ENCODE measurements at regions not wholly inside any gene's neighbourhood (a gene's known extent, or its start where the extent isn't known, plus 50 kb on each side); places are given as distances from the start of the nearest gene placed in this dataset.

DNA sequence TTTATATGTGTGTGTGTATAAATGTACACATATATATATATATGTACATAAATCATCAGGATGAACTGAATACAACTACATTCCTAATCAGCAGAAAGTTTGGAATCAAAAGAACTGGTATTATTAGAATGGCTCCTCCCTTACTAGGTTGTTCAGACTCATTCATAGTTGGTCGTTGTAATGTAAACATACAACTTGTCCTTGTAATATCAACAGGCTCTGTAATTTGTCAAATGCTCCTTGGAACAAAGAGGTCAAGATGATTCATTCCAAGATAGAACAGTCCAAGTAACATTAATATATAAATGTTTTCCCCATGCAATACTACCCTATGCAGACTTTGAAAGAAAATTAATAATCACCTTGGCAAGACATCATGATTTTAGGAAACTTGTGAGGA, 351.4 kb upstream of the SMIM31 start:
- ChIA-PET CTCF (no interaction called here), POLR2A (no interaction called here)
- intact Hi-C loops (cut with micrococcal nuclease), result no loop called here
- H3K36me3 ChIP-seq (ENCODE audit: control insufficient read depth in 2 of 3, insufficient read depth in 3 of 3, low read length in 3 of 3), result no peaks in the 10 kb centered on the region
- Mint-ChIP-seq H3K4me1 (no peaks in the 10 kb centered on the region), H3K27ac (no peak overlapping the region), H3K27me3 (peaks cover 0 to 5% (median 0%) of the 10 kb centered on the region in 5 donors), H3K36me3 (no peaks in the 10 kb centered on the region), H3K9me3 (peaks cover 0 to 14% (median 2%) of the 10 kb centered on the region in 11 donors), H3K4me3 (no peak overlapping the region)
- H3K9me3 ChIP-seq (ENCODE audit: control insufficient read depth in 2 of 3, low read length in 3 of 3), result no peaks in the 10 kb centered on the region
- no peak overlapping the region for H3K4me3 ChIP-seq (ENCODE audit: low read length)
- no peak overlapping the region for H3K27ac ChIP-seq (ENCODE audit: low read depth, low read length)
- no peaks in the 10 kb centered on the region for H3K4me1 ChIP-seq (ENCODE audit: control insufficient read depth in 2 of 2, insufficient read depth in 2 of 2, low read length in 2 of 2)
- no peaks in the 10 kb centered on the region for H3K27me3 ChIP-seq (ENCODE audit: control insufficient read depth in 2 of 2, insufficient read depth in 2 of 2, low read length in 2 of 2)
- ATAC-seq, result no peak
- DNase-seq, result no peak

DNA sequence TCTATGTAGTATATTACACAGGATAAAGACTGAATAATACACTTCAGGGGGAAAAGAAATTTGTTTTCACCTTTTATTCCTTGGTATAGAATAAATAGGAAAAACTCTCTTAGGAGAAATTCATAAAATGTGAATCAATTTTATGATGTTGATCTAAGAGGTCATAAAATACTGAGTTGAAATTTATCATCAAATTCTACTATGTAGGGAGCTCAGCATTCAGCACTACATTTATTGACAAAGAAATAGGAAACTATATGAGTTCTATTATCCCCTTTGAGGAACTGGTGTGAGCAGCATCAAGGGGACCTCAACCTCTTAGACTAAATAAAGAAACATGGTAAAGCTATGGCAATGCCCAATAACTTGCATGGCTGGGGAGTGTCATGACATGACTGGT, 348.2 kb upstream of the SMIM31 start:
- intact Hi-C loops (cut with micrococcal nuclease), result no loop called here
- Histone ChIP-seq H3K27me3 (ENCODE audit: control insufficient read depth in 2 of 2, insufficient read depth in 2 of 2, low read length in 2 of 2) (no peaks in the 10 kb centered on the region), H3K9me3 (ENCODE audit: control insufficient read depth in 2 of 3, low read length in 3 of 3) (no peaks in the 10 kb centered on the region), H3K27ac (ENCODE audit: low read depth, low read length) (no peak overlapping the region), H3K36me3 (ENCODE audit: control insufficient read depth in 2 of 3, insufficient read depth in 3 of 3, low read length in 3 of 3) (no peaks in the 10 kb centered on the region), H3K4me1 (ENCODE audit: control insufficient read depth in 2 of 2, insufficient read depth in 2 of 2, low read length in 2 of 2) (no peaks in the 10 kb centered on the region), H3K4me3 (ENCODE audit: low read length) (no peak overlapping the region)
- no peaks in the 10 kb centered on the region for H3K27me3 Mint-ChIP-seq
- no peak overlapping the region for H3K4me3 Mint-ChIP-seq
- POLR2A ChIA-PET, result no interaction called here
- H3K27ac Mint-ChIP-seq, result no peak overlapping the region
- H3K9me3 Mint-ChIP-seq, result peaks cover 0 to 26% (median 1%) of the 10 kb centered on the region in 11 donors
- CTCF ChIA-PET, result no interaction called here
- DNase-seq (no peak), ATAC-seq (no peak)
- H3K4me1 Mint-ChIP-seq, result no peaks in the 10 kb centered on the region
- H3K36me3 Mint-ChIP-seq, result no peaks in the 10 kb centered on the region

DNA sequence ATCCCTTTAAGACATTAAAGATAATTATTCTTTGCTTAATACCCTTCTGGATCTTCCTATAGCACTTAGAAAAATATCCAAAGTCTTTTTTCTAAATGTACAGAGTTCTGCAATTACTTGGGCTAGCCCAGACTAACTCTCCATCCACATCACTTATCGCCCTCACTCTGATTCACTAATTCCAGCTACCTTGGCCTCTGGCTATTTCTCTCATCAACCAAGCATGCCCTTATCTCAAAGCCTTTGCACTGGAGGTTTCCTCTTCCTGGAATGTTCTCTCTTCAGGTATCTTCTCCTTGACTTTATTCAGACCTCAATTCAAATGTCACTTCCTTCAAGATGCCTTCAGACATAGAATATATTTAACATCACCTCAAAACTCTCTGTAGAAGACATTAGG, 345.1 kb upstream of the SMIM31 start:
- H3K4me1 Mint-ChIP-seq, result no peaks in the 10 kb centered on the region
- ChIA-PET CTCF (no interaction called here), POLR2A (no interaction called here)
- no peaks in the 10 kb centered on the region for H3K36me3 Mint-ChIP-seq
- H3K27ac Mint-ChIP-seq, result no peak overlapping the region
- peaks cover 0 to 24% (median 2%) of the 10 kb centered on the region in 11 donors for H3K9me3 Mint-ChIP-seq
- Histone ChIP-seq H3K4me3 (ENCODE audit: low read length) (no peak overlapping the region), H3K9me3 (ENCODE audit: control insufficient read depth in 2 of 3, low read length in 3 of 3) (no peaks in the 10 kb centered on the region), H3K36me3 (ENCODE audit: control insufficient read depth in 2 of 3, insufficient read depth in 3 of 3, low read length in 3 of 3) (no peaks in the 10 kb centered on the region), H3K27ac (ENCODE audit: low read depth, low read length) (no peak overlapping the region), H3K27me3 (ENCODE audit: control insufficient read depth in 2 of 2, insufficient read depth in 2 of 2, low read length in 2 of 2) (no peaks in the 10 kb centered on the region), H3K4me1 (ENCODE audit: control insufficient read depth in 2 of 2, insufficient read depth in 2 of 2, low read length in 2 of 2) (no peaks in the 10 kb centered on the region)
- intact Hi-C loops (cut with micrococcal nuclease), result no loop called here
- no peak overlapping the region for H3K4me3 Mint-ChIP-seq
- ATAC-seq (no peak), DNase-seq (no peak)
- no peaks in the 10 kb centered on the region for H3K27me3 Mint-ChIP-seq

DNA sequence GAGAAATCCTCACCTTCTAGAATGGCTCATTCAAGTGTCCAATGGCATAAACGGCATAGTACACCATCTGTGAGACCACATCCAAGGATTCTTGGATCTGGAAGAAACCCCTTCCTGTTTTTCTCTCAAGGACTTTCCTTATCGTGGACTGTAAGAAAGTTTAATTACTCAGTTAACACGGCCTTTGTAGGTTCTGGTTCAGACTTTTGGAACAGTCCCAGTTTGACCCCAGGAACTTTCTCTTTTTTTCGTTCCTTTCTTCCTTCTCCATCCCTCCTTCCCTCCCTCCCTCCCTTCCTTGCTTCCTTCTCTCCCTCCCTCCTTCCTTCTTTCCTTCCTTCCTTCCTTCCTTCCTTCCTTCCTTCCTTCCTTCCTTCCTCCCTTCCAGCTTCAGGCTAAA, 343.5 kb upstream of the SMIM31 start:
- intact Hi-C loops (cut with micrococcal nuclease), result no loop called here
- no peak overlapping the region for H3K4me3 ChIP-seq (ENCODE audit: low read length)
- no peaks in the 10 kb centered on the region for H3K4me1 ChIP-seq (ENCODE audit: control insufficient read depth in 2 of 2, insufficient read depth in 2 of 2, low read length in 2 of 2)
- ATAC-seq (no peak), DNase-seq (no peak)
- no peaks in the 10 kb centered on the region for H3K36me3 ChIP-seq (ENCODE audit: control insufficient read depth in 2 of 3, insufficient read depth in 3 of 3, low read length in 3 of 3)
- H3K9me3 ChIP-seq (ENCODE audit: control insufficient read depth in 2 of 3, low read length in 3 of 3), result no peaks in the 10 kb centered on the region
- no peaks in the 10 kb centered on the region for H3K27me3 ChIP-seq (ENCODE audit: control insufficient read depth in 2 of 2, insufficient read depth in 2 of 2, low read length in 2 of 2)
- ChIA-PET POLR2A (no interaction called here), CTCF (no interaction called here)
- H3K27ac ChIP-seq (ENCODE audit: low read depth, low read length), result no peak overlapping the region
- Mint-ChIP-seq H3K27me3 (no peaks in the 10 kb centered on the region), H3K4me3 (no peak overlapping the region), H3K4me1 (no peaks in the 10 kb centered on the region), H3K27ac (no peak overlapping the region), H3K9me3 (peaks cover 0 to 24% (median 2%) of the 10 kb centered on the region in 11 donors), H3K36me3 (no peaks in the 10 kb centered on the region)

DNA sequence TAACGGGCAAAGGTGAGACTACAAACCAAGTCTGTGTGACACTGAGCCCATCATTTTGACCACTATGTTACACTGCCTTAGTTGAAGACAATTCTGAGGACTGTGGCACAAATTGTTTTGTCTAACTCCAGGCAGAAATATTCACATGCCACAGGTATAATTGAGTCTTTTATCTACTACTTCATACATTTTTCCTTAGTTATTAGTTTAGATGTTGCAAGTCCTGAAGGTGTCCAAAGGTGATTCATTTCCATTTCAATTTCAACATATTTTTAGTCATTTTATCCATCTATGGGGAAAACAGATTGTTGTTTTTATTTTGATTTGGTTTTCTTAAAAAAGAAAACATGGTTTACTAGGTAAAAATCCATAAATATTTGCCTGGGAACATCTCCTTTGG, 341.7 kb upstream of the SMIM31 start:
- POLR2A ChIA-PET, result no interaction called here
- H3K27ac ChIP-seq (ENCODE audit: low read depth, low read length), result no peak overlapping the region
- intact Hi-C loops (cut with micrococcal nuclease), result no loop called here
- H3K4me3 ChIP-seq (ENCODE audit: low read length), result no peak overlapping the region
- no peaks in the 10 kb centered on the region for H3K4me1 ChIP-seq (ENCODE audit: control insufficient read depth in 2 of 2, insufficient read depth in 2 of 2, low read length in 2 of 2)
- no peak overlapping the region for H3K27ac Mint-ChIP-seq
- no peaks in the 10 kb centered on the region for H3K9me3 ChIP-seq (ENCODE audit: control insufficient read depth in 2 of 3, low read length in 3 of 3)
- DNase-seq (no peak), ATAC-seq (no peak)
- no peaks in the 10 kb centered on the region for H3K36me3 Mint-ChIP-seq
- H3K27me3 Mint-ChIP-seq, result no peaks in the 10 kb centered on the region
- CTCF ChIA-PET, result no interaction called here
- no peaks in the 10 kb centered on the region for H3K4me1 Mint-ChIP-seq
- H3K4me3 Mint-ChIP-seq, result no peak overlapping the region
- H3K36me3 ChIP-seq (ENCODE audit: control insufficient read depth in 2 of 3, insufficient read depth in 3 of 3, low read length in 3 of 3), result no peaks in the 10 kb centered on the region
- H3K9me3 Mint-ChIP-seq, result peaks cover 0 to 20% (median 4%) of the 10 kb centered on the region in 11 donors
- H3K27me3 ChIP-seq (ENCODE audit: control insufficient read depth in 2 of 2, insufficient read depth in 2 of 2, low read length in 2 of 2), result no peaks in the 10 kb centered on the region

DNA sequence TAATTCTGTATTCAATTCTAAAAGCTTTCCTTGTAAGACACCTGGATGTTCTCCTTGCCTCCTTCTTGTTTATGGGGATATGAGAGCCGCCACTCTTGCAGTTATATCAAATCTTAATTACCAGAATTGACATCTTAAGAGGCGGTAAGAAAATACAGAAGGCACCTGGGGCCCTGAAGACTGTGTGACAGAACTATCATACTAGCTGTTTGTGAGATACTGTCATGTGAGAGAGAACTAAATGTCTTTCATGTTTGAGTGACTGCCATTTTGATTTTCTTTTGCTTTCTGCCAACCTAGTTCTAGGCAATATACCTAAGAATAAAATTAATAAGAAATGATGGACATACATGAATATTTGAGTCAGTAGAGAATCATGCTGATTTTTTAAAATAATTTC, 340.2 kb upstream of the SMIM31 start:
- H3K27ac ChIP-seq (ENCODE audit: low read depth, low read length), result no peak overlapping the region
- H3K27ac Mint-ChIP-seq, result no peak overlapping the region
- H3K36me3 ChIP-seq (ENCODE audit: control insufficient read depth in 2 of 3, insufficient read depth in 3 of 3, low read length in 3 of 3), result no peaks in the 10 kb centered on the region
- no peak for DNase-seq
- H3K4me1 Mint-ChIP-seq, result no peaks in the 10 kb centered on the region
- no peaks in the 10 kb centered on the region for H3K4me1 ChIP-seq (ENCODE audit: control insufficient read depth in 2 of 2, insufficient read depth in 2 of 2, low read length in 2 of 2)
- ChIA-PET POLR2A (no interaction called here), CTCF (interaction anchor here (0.7 kb wide), 1 partner anchor 156 kb away, joined by 3 read pairs; no protein-coding TSS in a partner anchor)
- no peaks in the 10 kb centered on the region for H3K27me3 ChIP-seq (ENCODE audit: control insufficient read depth in 2 of 2, insufficient read depth in 2 of 2, low read length in 2 of 2)
- H3K4me3 Mint-ChIP-seq, result no peak overlapping the region
- H3K9me3 ChIP-seq (ENCODE audit: control insufficient read depth in 2 of 3, low read length in 3 of 3), result no peaks in the 10 kb centered on the region
- no peaks in the 10 kb centered on the region for H3K27me3 Mint-ChIP-seq
- no peak overlapping the region for H3K4me3 ChIP-seq (ENCODE audit: low read length)
- no peaks in the 10 kb centered on the region for H3K36me3 Mint-ChIP-seq
- ATAC-seq, result no peak
- peaks cover 0 to 11% (median 0%) of the 10 kb centered on the region in 11 donors for H3K9me3 Mint-ChIP-seq
- intact Hi-C loops (cut with micrococcal nuclease), result no loop called here

GRCh38 chr4:164423819-164424218, 330.1 kb upstream of the SMIM31 start:
- no peak for ATAC-seq
- H3K36me3 ChIP-seq (ENCODE audit: control insufficient read depth in 2 of 3, insufficient read depth in 3 of 3, low read length in 3 of 3), result no peaks in the 10 kb centered on the region
- POLR2A ChIA-PET, result no interaction called here
- no peaks in the 10 kb centered on the region for H3K27me3 ChIP-seq (ENCODE audit: control insufficient read depth in 2 of 2, insufficient read depth in 2 of 2, low read length in 2 of 2)
- intact Hi-C loops (cut with micrococcal nuclease), result no loop called here
- H3K27ac ChIP-seq (ENCODE audit: low read depth, low read length), result no peak overlapping the region
- H3K4me1 Mint-ChIP-seq, result no peaks in the 10 kb centered on the region
- H3K27ac Mint-ChIP-seq, result no peak overlapping the region
- no peak overlapping the region for H3K4me3 ChIP-seq (ENCODE audit: low read length)
- CTCF ChIA-PET, result no interaction called here
- DNase-seq, result no peak
- H3K9me3 Mint-ChIP-seq, result peaks cover 0 to 9% (median 0%) of the 10 kb centered on the region in 11 donors
- no peaks in the 10 kb centered on the region for H3K4me1 ChIP-seq (ENCODE audit: control insufficient read depth in 2 of 2, insufficient read depth in 2 of 2, low read length in 2 of 2)
- H3K27me3 Mint-ChIP-seq, result no peaks in the 10 kb centered on the region
- no peaks in the 10 kb centered on the region for H3K36me3 Mint-ChIP-seq
- H3K9me3 ChIP-seq (ENCODE audit: control insufficient read depth in 2 of 3, low read length in 3 of 3), result no peaks in the 10 kb centered on the region
- H3K4me3 Mint-ChIP-seq, result no peak overlapping the region
